ENCODE measurements at regions not wholly inside any gene's neighbourhood (a gene's known extent, or its start where the extent isn't known, plus 50 kb on each side); places are given as distances from the start of the nearest gene placed in this dataset.

GRCh38 chr4:186927624-186928023 is 204.0 kb upstream of the FAT1 start:
- H2AFZ ChIP-seq (ENCODE audit: low read depth, low read length, severe bottlenecking), result no peak overlapping the region
- H4K20me1 ChIP-seq (ENCODE audit: low read depth, low read length), result no peaks in the 10 kb centered on the region
- no peaks in the 10 kb centered on the region for H3K36me3 ChIP-seq (ENCODE audit: low read length)
- no peaks in the 10 kb centered on the region for H3K27me3 ChIP-seq (ENCODE audit: low read length)
- no peak overlapping the region for H3K4me2 ChIP-seq (ENCODE audit: low read depth, low read length, poor library complexity, severe bottlenecking)
- H3K79me2 ChIP-seq (ENCODE audit: insufficient read depth, low read length), result no peaks in the 10 kb centered on the region
- H3K9me2 ChIP-seq (replicated peaks; ENCODE audit: insufficient read depth, low read length), result no peaks in the 10 kb centered on the region
- TF ChIP-seq EZH2phosphoT487 (conservative IDR thresholded peaks at IDR 0.05; ENCODE audit: low read length) (no peak), CTCF (IDR thresholded peaks at IDR 0.05; ENCODE audit: insufficient read depth, low read length, poor library complexity, severe bottlenecking) (no peak)
- no peaks in the 10 kb centered on the region for H3K9me3 ChIP-seq (ENCODE audit: insufficient read depth, low read length)
- no peak overlapping the region for H3K9ac ChIP-seq (ENCODE audit: low read length)
- H3K27ac ChIP-seq (ENCODE audit: low read depth, low read length), result no peak overlapping the region
- no peaks in the 10 kb centered on the region for H3F3A ChIP-seq (ENCODE audit: insufficient read depth)
- H3K4me3 ChIP-seq (ENCODE audit: insufficient read depth, low read length, poor library complexity, severe bottlenecking), result no peak overlapping the region

DNA sequence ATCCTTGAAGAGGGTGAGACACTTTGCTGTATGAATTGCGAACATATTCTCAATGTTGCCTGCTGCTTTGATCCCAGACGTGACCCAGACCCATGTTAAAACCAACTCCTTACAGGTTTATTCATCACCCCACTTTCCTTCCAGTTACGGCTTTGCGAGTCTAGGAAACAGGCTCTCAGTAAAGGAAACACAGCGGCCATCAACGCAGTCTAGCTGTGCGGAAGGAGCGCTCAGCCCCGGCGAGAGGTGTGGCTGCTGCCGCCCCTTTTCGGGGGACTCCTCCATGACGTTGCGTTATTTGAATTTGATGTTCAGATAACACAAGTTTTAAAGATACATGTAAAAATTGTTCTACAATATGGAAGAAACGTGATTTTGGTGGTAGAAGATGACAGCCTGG is 206.4 kb upstream of the FAT1 start:
- no peak overlapping the region for H3K9ac ChIP-seq (ENCODE audit: low read length)
- H3K36me3 ChIP-seq (ENCODE audit: low read length), result no peaks in the 10 kb centered on the region
- no peaks in the 10 kb centered on the region for H3K27me3 ChIP-seq (ENCODE audit: low read length)

GRCh38 chr4:186931519-186931918 is 207.9 kb upstream of the FAT1 start:
- no peak overlapping the region for H3K9ac ChIP-seq (ENCODE audit: low read length)
- H3K4me3 ChIP-seq (ENCODE audit: insufficient read depth, low read length, poor library complexity, severe bottlenecking), result no peak overlapping the region
- no peaks in the 10 kb centered on the region for H3K36me3 ChIP-seq (ENCODE audit: low read length)
- TF ChIP-seq EZH2phosphoT487 (conservative IDR thresholded peaks at IDR 0.05; ENCODE audit: low read length) (no peak), CTCF (IDR thresholded peaks at IDR 0.05; ENCODE audit: insufficient read depth, low read length, poor library complexity, severe bottlenecking) (no peak)
- no peaks in the 10 kb centered on the region for H4K20me1 ChIP-seq (ENCODE audit: low read depth, low read length)
- H3K27ac ChIP-seq (ENCODE audit: low read depth, low read length), result no peak overlapping the region
- no peaks in the 10 kb centered on the region for H3K27me3 ChIP-seq (ENCODE audit: low read length)
- no peaks in the 10 kb centered on the region for H3K9me2 ChIP-seq (replicated peaks; ENCODE audit: insufficient read depth, low read length)
- H3F3A ChIP-seq (ENCODE audit: insufficient read depth), result no peaks in the 10 kb centered on the region
- H3K79me2 ChIP-seq (ENCODE audit: insufficient read depth, low read length), result no peaks in the 10 kb centered on the region
- H2AFZ ChIP-seq (ENCODE audit: low read depth, low read length, severe bottlenecking), result no peak overlapping the region
- no peak overlapping the region for H3K4me2 ChIP-seq (ENCODE audit: low read depth, low read length, poor library complexity, severe bottlenecking)
- no peaks in the 10 kb centered on the region for H3K9me3 ChIP-seq (ENCODE audit: insufficient read depth, low read length)

More for the DNA sequence above, 206.4 kb upstream of the FAT1 start:
- TF ChIP-seq EZH2phosphoT487 (conservative IDR thresholded peaks at IDR 0.05; ENCODE audit: low read length) (no peak), CTCF (IDR thresholded peaks at IDR 0.05; ENCODE audit: insufficient read depth, low read length, poor library complexity, severe bottlenecking) (no peak)
- Histone ChIP-seq H3K4me3 (ENCODE audit: insufficient read depth, low read length, poor library complexity, severe bottlenecking) (no peak overlapping the region), H3K4me2 (ENCODE audit: low read depth, low read length, poor library complexity, severe bottlenecking) (no peak overlapping the region), H3F3A (ENCODE audit: insufficient read depth) (no peaks in the 10 kb centered on the region), H3K9me2 (replicated peaks; ENCODE audit: insufficient read depth, low read length) (no peaks in the 10 kb centered on the region), H2AFZ (ENCODE audit: low read depth, low read length, severe bottlenecking) (no peak overlapping the region), H3K9me3 (ENCODE audit: insufficient read depth, low read length) (no peaks in the 10 kb centered on the region), H3K79me2 (ENCODE audit: insufficient read depth, low read length) (no peaks in the 10 kb centered on the region), H3K27ac (ENCODE audit: low read depth, low read length) (no peak overlapping the region), H4K20me1 (ENCODE audit: low read depth, low read length) (no peaks in the 10 kb centered on the region)

Measured in SU-DHL-6 (cell line).